A549 (cell line): ENCODE measurements at regions not wholly inside any gene's neighbourhood (a gene's known extent, or its start where the extent isn't known, plus 50 kb on each side); places are given as distances from the start of the nearest gene placed in this dataset.

ENCODE experiments used
- ATAC-seq, 2 experiments: fragments of 200-7000 bp in 1 of 2; fragments of >200 bp in 1 of 2; cut with Nextera tagmentation in 1 of 2; cut with Tn5 transposase in 1 of 2; 3 replicates each; pipeline versions ENCODE4 v1.8.0 to v1.9.1; 2018 to 2020; ENCODE audit warnings: mild to moderate bottlenecking in 1 of 2, moderate library complexity in 1 of 2
- CTCF ChIA-PET: fragments of 300-600 bp; sonication (Branson Sonifier 250); formaldehyde crosslinking; extraction: SDS; loops from one replicate; lab custom pipeline; 2021; ENCODE audit warnings: antibody characterized with exemption, inconsistent platforms; lab: Yijun Ruan, JAX
- POLR2A ChIA-PET: fragments of 350-600 bp; formaldehyde crosslinking; extraction: SDS; loops from one replicate; lab custom pipeline; 2021; ENCODE audit warnings: antibody characterized with exemption, inconsistent platforms; lab: Yijun Ruan, JAX
- DNase-seq, 2 experiments: peaks; one replicate each; pipeline versions ENCODE4 v3.0.0 to v3.0.0-alpha.2; 2011 to 2016; ENCODE audit warnings: low read depth in 1 of 2, low spot score in 1 of 2
- FAIRE-seq: peaks from 2 replicates; lab custom pipeline; 2011; peaks lifted over from hg19 to GRCh38; lab: Jason Lieb, UNC
- H3K27ac ChIP-seq, 2 experiments: fragments of >200 bp; sonication (Bioruptor Twin); formaldehyde crosslinking; 3 replicates each; pipeline ENCODE4 v1.5.1; 2016 to 2017
- H3K4me1 ChIP-seq: fragments of >200 bp; sonication (Bioruptor Twin); formaldehyde crosslinking; 3 replicates; pipeline ENCODE4 v1.6.1; 2016
- H3K4me2 ChIP-seq: fragments of >200 bp; sonication (Bioruptor Twin); formaldehyde crosslinking; 3 replicates; pipeline ENCODE4 v1.6.1; 2016
- H3K4me3 ChIP-seq: fragments of >200 bp; sonication (Bioruptor Twin); formaldehyde crosslinking; 3 replicates; pipeline ENCODE4 v1.5.1; 2016
- H3K9me3 ChIP-seq: fragments of >200 bp; sonication (Bioruptor Twin); formaldehyde crosslinking; 3 replicates; pipeline ENCODE4 v1.6.1; 2016
- ATOH8 ChIP-seq: fragments of 250-450 bp; sonication (Bioruptor Pico); IDR thresholded peaks from 2 replicates; pipeline ENCODE4 v1.5.0; 2020; ENCODE audit warnings: low read depth, mild to moderate bottlenecking, moderate library complexity
- CBX2 ChIP-seq: fragments of 200-600 bp; sonication (generic); IDR thresholded peaks from 2 replicates; pipeline ENCODE4 v1.6.1; 2016; ENCODE audit warnings: low read depth, mild to moderate bottlenecking, borderline replicate concordance
- CHD4 ChIP-seq: fragments of 200-600 bp; sonication (generic); IDR thresholded peaks from 2 replicates; pipeline ENCODE4 v1.6.1; 2016; ENCODE audit warnings: antibody characterized with exemption, mild to moderate bottlenecking, borderline replicate concordance
- E2F6 ChIP-seq: IDR thresholded peaks from 2 replicates; pipeline ENCODE4 v1.6.1; 2012; ENCODE audit warnings: low read depth, borderline replicate concordance
- EHMT2 ChIP-seq: fragments of 200-600 bp; sonication (generic); IDR thresholded peaks from 2 replicates; pipeline ENCODE4 v1.6.1; 2016; ENCODE audit warnings: antibody characterized with exemption, low read depth, mild to moderate bottlenecking, moderate library complexity
- ELK1 ChIP-seq: fragments of 150-350 bp; IDR thresholded peaks from 2 replicates; pipeline ENCODE4 v1.6.1; 2014; ENCODE audit warnings: low read depth, mild to moderate bottlenecking, low read length
- EP300 ChIP-seq, 2 experiments: fragments of >200 bp; sonication (Bioruptor Twin); formaldehyde crosslinking; IDR thresholded peaks; 2 replicates in 1 of 2; 3 replicates in 1 of 2; pipeline ENCODE4 v1.6.1; 2016 to 2017
- HEYL ChIP-seq: fragments of 250-450 bp; sonication (Bioruptor Pico); IDR thresholded peaks from 2 replicates; pipeline ENCODE4 v1.8.0; 2021; ENCODE audit warnings: mild to moderate bottlenecking, moderate library complexity
- HMGXB4 ChIP-seq: fragments of 250-450 bp; sonication (Bioruptor Pico); IDR thresholded peaks from 2 replicates; pipeline ENCODE4 v1.5.0; 2021; ENCODE audit warnings: mild to moderate bottlenecking, moderate library complexity, borderline replicate concordance
- HOXA7 ChIP-seq: fragments of 250-450 bp; sonication (Bioruptor Pico); IDR thresholded peaks from 2 replicates; pipeline ENCODE4 v1.5.0; 2020; ENCODE audit warnings: mild to moderate bottlenecking, moderate library complexity
- JUN ChIP-seq, 2 experiments: fragments of >200 bp; sonication (Bioruptor Twin); formaldehyde crosslinking; IDR thresholded peaks; 2 replicates in 1 of 2; 3 replicates in 1 of 2; pipeline ENCODE4 v1.6.1; 2016 to 2017
- KDM5A ChIP-seq: fragments of 200-600 bp; sonication (generic); IDR thresholded peaks from 2 replicates; pipeline ENCODE4 v1.6.1; 2016; ENCODE audit warnings: antibody characterized with exemption, mild to moderate bottlenecking
- MAX ChIP-seq: IDR thresholded peaks from 2 replicates; pipeline ENCODE4 v1.6.1; 2012
- MYC ChIP-seq: IDR thresholded peaks from 2 replicates; pipeline ENCODE4 v1.6.1; 2012; ENCODE audit warnings: mild to moderate bottlenecking, inconsistent platforms, low read length, improper control_type of control experiment, borderline replicate concordance
- RCOR1 ChIP-seq: fragments of 150-350 bp; IDR thresholded peaks from 2 replicates; pipeline ENCODE4 v1.6.1; 2014; ENCODE audit warnings: antibody characterized with exemption, low read length, low read depth
- RNF2 ChIP-seq: fragments of 200-600 bp; sonication (generic); IDR thresholded peaks from 2 replicates; pipeline ENCODE4 v1.6.1; 2016; ENCODE audit warnings: low read depth, mild to moderate bottlenecking, antibody characterized with exemption, moderate library complexity, borderline replicate concordance
- TFCP2L1 ChIP-seq: fragments of 250-450 bp; sonication (Bioruptor Pico); IDR thresholded peaks from 2 replicates; pipeline ENCODE4 v1.5.0; 2021; ENCODE audit warnings: mild to moderate bottlenecking
- ZSCAN20 ChIP-seq: fragments of 250-450 bp; sonication (Bioruptor Pico); IDR thresholded peaks from 2 replicates; pipeline ENCODE4 v1.8.0; 2022; ENCODE audit warnings: mild to moderate bottlenecking, moderate library complexity
- WGBS: methylation state at CpG from one replicate; pipeline ENCODE4 v1.1.6; 2017; ENCODE audit errors: missing lambda C conversion rate; 5-methylcytosine and 5-hydroxymethylcytosine counted together

GRCh38 chr5:28165096-28165495, 1126.7 kb upstream of the CDH9 start:
- WGBS = 40% methylated on average over 5 of the region's 5 CpGs
- Histone ChIP-seq H3K27ac (no peak overlapping the region), H3K4me3 (no peak overlapping the region), H3K4me1 (0 out of 3 replicates have a peak, but pooled peaks cover 4% of the 10 kb centered on the region), H3K4me2 (no peak overlapping the region), H3K9me3 (no peaks in the 10 kb centered on the region)
- FAIRE-seq = no peak
- no peak for ATAC-seq
- no peak for DNase-seq
- no peak for TF ChIP-seq HOXA7 (CRISPR knock-in tag)
- no peak for TF ChIP-seq EHMT2
- TF ChIP-seq EP300 (IDR thresholded peaks at IDR 0.05) = no peak
- TF ChIP-seq HMGXB4 (CRISPR knock-in tag) = no peak
- TF ChIP-seq RNF2 = no peak
- TF ChIP-seq MAX = no peak
- TF ChIP-seq JUN (IDR thresholded peaks at IDR 0.05) = no peak
- TF ChIP-seq TFCP2L1 (CRISPR knock-in tag) = no peak
- no peak for TF ChIP-seq ELK1
- TF ChIP-seq HEYL (CRISPR knock-in tag) = no peak
- no peak for TF ChIP-seq MYC
- TF ChIP-seq ATOH8 (CRISPR knock-in tag) = no peak
- POLR2A ChIA-PET = no interaction called here
- CTCF ChIA-PET = no interaction called here

- Histone ChIP-seq H3K27ac (no peak overlapping the region), H3K4me3 (no peak overlapping the region), H3K9me3 (no peaks in the 10 kb centered on the region), H3K4me2 (no peak overlapping the region), H3K4me1 (0 out of 3 replicates have a peak, but pooled peaks cover 4% of the 10 kb centered on the region)
- DNase-seq (no peak), ATAC-seq (no peak), FAIRE-seq (no peak)
- ChIA-PET POLR2A (no interaction called here), CTCF (no interaction called here)
- TF ChIP-seq CHD4 = no peak
- 74% methylated on average over 2 of the region's 2 CpGs for WGBS
Observed at GRCh38 chr5:28164568-28164967, 1126.2 kb upstream of the CDH9 start.

- Histone ChIP-seq H3K4me2 (no peak overlapping the region), H3K4me3 (no peak overlapping the region), H3K4me1 (no peaks in the 10 kb centered on the region), H3K27ac (no peak overlapping the region), H3K9me3 (no peaks in the 10 kb centered on the region)
- no peak for FAIRE-seq
- DNase-seq = no peak
- ChIA-PET POLR2A (no interaction called here), CTCF (no interaction called here)
- TF ChIP-seq RNF2 (no peak), E2F6 (no peak), RCOR1 (no peak), HOXA7 (CRISPR knock-in tag) (no peak), CBX2 (no peak), ZSCAN20 (CRISPR knock-in tag) (no peak), KDM5A (no peak)
- no peak for ATAC-seq
- WGBS = 50% methylated on average over 6 of the region's 6 CpGs
Observed at GRCh38 chr5:28156981-28157380, 1118.6 kb upstream of the CDH9 start.
